Activated T-cell treated with anti-CD3 and anti-CD28 coated beads, Interleukin-2, amount 50 U/mL, for 24 hours (primary cell): ENCODE measurements at regions not wholly inside any gene's neighbourhood (a gene's known extent, or its start where the extent isn't known, plus 50 kb on each side); places are given as distances from the start of the nearest gene placed in this dataset.

Source experiments
- DNase-seq: peaks from one replicate; pipeline ENCODE4 v3.0.0-alpha.2; 2020
- H3K27ac Mint-ChIP-seq: 2 replicates; pipeline ENCODE4 v1.8.0; 2020; ENCODE audit warnings: mild to moderate bottlenecking, mixed read lengths
- H3K27me3 Mint-ChIP-seq: 2 replicates; pipeline ENCODE4 v1.8.0; 2020; ENCODE audit warnings: mixed read lengths
- H3K36me3 Mint-ChIP-seq: 2 replicates; pipeline ENCODE4 v1.8.0; 2020; ENCODE audit warnings: low read depth, mixed read lengths
- H3K4me1 Mint-ChIP-seq: 2 replicates; pipeline ENCODE4 v1.8.0; 2020; ENCODE audit warnings: low read depth, mixed read lengths
- H3K4me3 Mint-ChIP-seq: 2 replicates; pipeline ENCODE4 v1.8.0; 2020; ENCODE audit warnings: mild to moderate bottlenecking, moderate library complexity, mixed read lengths
- H3K9me3 Mint-ChIP-seq: 2 replicates; pipeline ENCODE4 v1.8.0; 2020; ENCODE audit warnings: mixed read lengths

DNA sequence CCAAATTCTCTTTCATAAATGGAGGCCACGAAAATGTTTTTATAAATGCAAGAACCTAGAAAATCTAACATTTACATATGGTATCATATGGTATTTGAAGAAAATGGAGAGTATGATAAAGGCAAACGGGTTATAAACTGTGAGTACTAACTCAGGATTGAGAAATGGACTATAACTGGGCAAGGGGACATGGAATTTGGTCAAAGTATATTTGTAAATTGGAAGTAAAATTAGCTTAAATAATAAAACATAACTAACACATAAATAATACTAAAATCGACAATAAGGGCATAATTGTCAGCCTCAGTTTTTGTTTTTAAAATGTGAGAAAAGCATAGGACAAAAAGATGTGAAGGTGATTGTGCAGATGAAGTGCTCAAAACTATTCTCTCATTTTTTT is 1516.3 kb upstream of the MIR17HG start:
- Mint-ChIP-seq H3K9me3 (peaks cover 4% of the 10 kb centered on the region), H3K4me3 (no peak overlapping the region)

GRCh38 chr13:89832827-89833226 is 1514.7 kb upstream of the MIR17HG start:
- no peaks in the 10 kb centered on the region for H3K27me3 Mint-ChIP-seq
- no peak overlapping the region for H3K27ac Mint-ChIP-seq
- no peaks in the 10 kb centered on the region for H3K36me3 Mint-ChIP-seq
- H3K4me3 Mint-ChIP-seq, result no peak overlapping the region
- no peak for DNase-seq
- H3K4me1 Mint-ChIP-seq, result no peaks in the 10 kb centered on the region
- peaks cover 6% of the 10 kb centered on the region for H3K9me3 Mint-ChIP-seq

More for the DNA sequence above, 1516.3 kb upstream of the MIR17HG start:
- Mint-ChIP-seq H3K36me3 (no peaks in the 10 kb centered on the region), H3K27ac (no peak overlapping the region), H3K27me3 (no peaks in the 10 kb centered on the region), H3K4me1 (no peaks in the 10 kb centered on the region)
- no peak for DNase-seq

DNA sequence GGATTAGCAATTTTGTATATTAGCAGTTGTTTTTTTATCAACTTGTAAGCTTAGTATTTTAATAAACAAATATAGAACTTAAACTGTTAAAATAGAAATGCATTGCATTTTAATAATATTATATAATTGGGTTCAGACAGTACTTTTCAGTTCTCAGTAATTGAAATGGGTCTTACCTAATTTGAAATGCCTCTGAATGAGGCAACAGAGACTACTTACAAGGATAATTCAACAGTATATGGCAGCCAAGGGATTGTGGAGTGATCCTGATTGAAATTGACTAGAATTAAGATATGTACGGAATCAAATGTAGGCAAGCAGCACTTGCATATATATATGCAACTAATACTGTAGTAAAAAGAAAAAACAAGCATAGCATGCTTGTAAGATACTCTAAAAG is 1503.9 kb upstream of the MIR17HG start:
- no peak overlapping the region for H3K27ac Mint-ChIP-seq
- H3K4me3 Mint-ChIP-seq, result no peak overlapping the region
- peaks cover 7% of the 10 kb centered on the region for H3K9me3 Mint-ChIP-seq
- no peaks in the 10 kb centered on the region for H3K27me3 Mint-ChIP-seq
- no peak for DNase-seq
- H3K4me1 Mint-ChIP-seq, result no peaks in the 10 kb centered on the region
- H3K36me3 Mint-ChIP-seq, result no peaks in the 10 kb centered on the region

DNA sequence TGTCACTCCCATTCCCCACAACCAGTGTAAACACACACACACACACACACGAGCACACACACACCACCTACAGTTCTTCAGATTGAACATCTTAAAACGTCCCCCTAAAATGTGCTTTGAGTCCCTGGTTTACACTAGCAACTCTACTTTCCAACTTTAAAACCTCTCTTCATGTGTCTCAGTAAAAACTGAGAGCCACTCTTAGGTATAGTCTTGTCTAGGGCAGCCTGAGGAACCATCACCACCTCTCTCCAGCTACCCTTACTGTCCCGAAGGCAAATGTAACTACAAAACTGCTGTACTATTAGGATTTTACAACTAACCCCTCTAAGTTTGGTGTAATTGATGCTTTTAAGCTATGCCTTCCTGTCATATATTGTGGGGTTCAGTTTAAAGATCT is 1501.6 kb upstream of the MIR17HG start:
- H3K4me3 Mint-ChIP-seq, result no peak overlapping the region
- no peaks in the 10 kb centered on the region for H3K36me3 Mint-ChIP-seq
- H3K4me1 Mint-ChIP-seq, result no peaks in the 10 kb centered on the region
- no peaks in the 10 kb centered on the region for H3K27me3 Mint-ChIP-seq
- H3K27ac Mint-ChIP-seq, result no peak overlapping the region
- no peak for DNase-seq
- peaks cover 5% of the 10 kb centered on the region for H3K9me3 Mint-ChIP-seq

GRCh38 chr13:89846926-89847585 is 1500.4 kb upstream of the MIR17HG start:
- DNase-seq, result no peak
- H3K4me3 Mint-ChIP-seq, result no peak overlapping the region
- no peak overlapping the region for H3K27ac Mint-ChIP-seq
- no peaks in the 10 kb centered on the region for H3K27me3 Mint-ChIP-seq
- H3K9me3 Mint-ChIP-seq, result peaks cover 3% of the 10 kb centered on the region
- H3K4me1 Mint-ChIP-seq, result no peaks in the 10 kb centered on the region
- no peaks in the 10 kb centered on the region for H3K36me3 Mint-ChIP-seq

- H3K4me3 Mint-ChIP-seq, result no peak overlapping the region
- no peak for DNase-seq
- H3K4me1 Mint-ChIP-seq, result no peaks in the 10 kb centered on the region
- H3K27ac Mint-ChIP-seq, result no peak overlapping the region
- H3K27me3 Mint-ChIP-seq, result no peaks in the 10 kb centered on the region
- peaks cover 5% of the 10 kb centered on the region for H3K9me3 Mint-ChIP-seq
- no peaks in the 10 kb centered on the region for H3K36me3 Mint-ChIP-seq
Measured at GRCh38 chr13:89852570-89852969, 1494.9 kb upstream of the MIR17HG start.

- Mint-ChIP-seq H3K4me3 (no peak overlapping the region), H3K4me1 (no peaks in the 10 kb centered on the region), H3K27ac (no peak overlapping the region), H3K9me3 (peaks cover 5% of the 10 kb centered on the region), H3K36me3 (no peaks in the 10 kb centered on the region), H3K27me3 (no peaks in the 10 kb centered on the region)
- no peak for DNase-seq
Measured at GRCh38 chr13:89856512-89856911, 1491.0 kb upstream of the MIR17HG start.

DNA sequence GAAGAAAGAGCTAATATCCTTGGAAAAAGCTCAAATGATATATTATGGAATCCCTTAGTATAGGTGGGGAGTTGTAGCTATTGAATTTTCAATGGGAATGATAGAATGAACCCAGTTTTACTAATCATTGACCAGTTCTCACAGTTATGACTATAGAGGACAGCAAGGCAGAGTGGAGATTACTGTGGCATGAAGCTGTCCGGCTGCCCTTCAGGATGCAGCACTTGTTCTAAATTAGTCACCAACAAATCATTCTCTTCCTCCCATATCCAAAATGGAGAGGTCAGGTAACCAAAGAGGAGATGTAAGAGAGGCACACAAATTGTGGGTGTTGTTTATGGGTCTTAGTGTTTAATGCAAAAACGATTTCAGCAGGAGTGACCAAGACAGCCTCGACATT is 1490.0 kb upstream of the MIR17HG start:
- Mint-ChIP-seq H3K4me3 (no peak overlapping the region), H3K27ac (no peak overlapping the region), H3K9me3 (peaks cover 3% of the 10 kb centered on the region), H3K36me3 (no peaks in the 10 kb centered on the region), H3K4me1 (no peaks in the 10 kb centered on the region), H3K27me3 (no peaks in the 10 kb centered on the region)
- no peak for DNase-seq

- Mint-ChIP-seq H3K36me3 (no peaks in the 10 kb centered on the region), H3K9me3 (peaks cover 7% of the 10 kb centered on the region), H3K4me1 (no peaks in the 10 kb centered on the region)
Measured at GRCh38 chr13:89862011-89862690, 1485.3 kb upstream of the MIR17HG start.

GRCh38 chr13:89862691-89863036 is 1484.8 kb upstream of the MIR17HG start:
- no peak overlapping the region for H3K27ac Mint-ChIP-seq
- H3K36me3 Mint-ChIP-seq, result no peaks in the 10 kb centered on the region
- no peak overlapping the region for H3K4me3 Mint-ChIP-seq
- H3K4me1 Mint-ChIP-seq, result no peaks in the 10 kb centered on the region
- H3K27me3 Mint-ChIP-seq, result no peaks in the 10 kb centered on the region
- peaks cover 13% of the 10 kb centered on the region for H3K9me3 Mint-ChIP-seq
- DNase-seq, result no peak

More at GRCh38 chr13:89862011-89862690, 1485.3 kb upstream of the MIR17HG start:
- H3K27ac Mint-ChIP-seq, result no peak overlapping the region
- no peak for DNase-seq
- H3K4me3 Mint-ChIP-seq, result no peak overlapping the region
- no peaks in the 10 kb centered on the region for H3K27me3 Mint-ChIP-seq

GRCh38 chr13:89865164-89866064 is 1482.1 kb upstream of the MIR17HG start:
- no peak for DNase-seq
- Mint-ChIP-seq H3K36me3 (no peaks in the 10 kb centered on the region), H3K4me1 (no peaks in the 10 kb centered on the region), H3K4me3 (no peak overlapping the region), H3K27me3 (no peaks in the 10 kb centered on the region), H3K9me3 (peaks cover 18% of the 10 kb centered on the region), H3K27ac (no peak overlapping the region)

- H3K36me3 Mint-ChIP-seq, result no peaks in the 10 kb centered on the region
- H3K4me1 Mint-ChIP-seq, result no peaks in the 10 kb centered on the region
- peaks cover 15% of the 10 kb centered on the region for H3K9me3 Mint-ChIP-seq
- no peaks in the 10 kb centered on the region for H3K27me3 Mint-ChIP-seq
- no peak overlapping the region for H3K4me3 Mint-ChIP-seq
- DNase-seq, result no peak
- H3K27ac Mint-ChIP-seq, result no peak overlapping the region
Measured at GRCh38 chr13:89869312-89869711, 1478.2 kb upstream of the MIR17HG start.

GRCh38 chr13:89878904-89879303 is 1468.6 kb upstream of the MIR17HG start:
- Mint-ChIP-seq H3K4me3 (no peak overlapping the region), H3K9me3 (peaks cover 6% of the 10 kb centered on the region), H3K27me3 (no peaks in the 10 kb centered on the region), H3K27ac (no peak overlapping the region), H3K4me1 (no peaks in the 10 kb centered on the region), H3K36me3 (no peaks in the 10 kb centered on the region)
- no peak for DNase-seq

- Mint-ChIP-seq H3K27me3 (no peaks in the 10 kb centered on the region), H3K4me1 (no peaks in the 10 kb centered on the region), H3K4me3 (no peak overlapping the region), H3K36me3 (no peaks in the 10 kb centered on the region), H3K9me3 (peaks cover 9% of the 10 kb centered on the region), H3K27ac (no peak overlapping the region)
- no peak for DNase-seq
Measured at GRCh38 chr13:89880201-89880600, 1467.3 kb upstream of the MIR17HG start.
